Small intestine (tissue), 7 donors: ENCODE measurements at regions not wholly inside any gene's neighbourhood (a gene's known extent, or its start where the extent isn't known, plus 50 kb on each side); places are given as distances from the start of the nearest gene placed in this dataset.

ENCODE experiments used
- DNase-seq, 2 donors: peaks; one replicate each; pipeline versions ENCODE4 v3.0.0 to v3.0.0-alpha.2; 2013
- FAIRE-seq: peaks from 2 replicates; lab custom pipeline; 2012; peaks lifted over from hg19 to GRCh38; lab: Jason Lieb, UNC
- H3K27ac ChIP-seq, 3 donors: one replicate each; pipeline ENCODE4 v1.5.1; 2013; ENCODE audit warnings: low read length in 2 of 3, mild to moderate bottlenecking in 2 of 3, control low read depth in 1 of 3, inconsistent platforms in 1 of 3, low read depth in 1 of 3, moderate library complexity in 1 of 3
- H3K27me3 ChIP-seq, 3 donors: one replicate each; pipeline ENCODE4 v1.6.1; 2013; ENCODE audit warnings: low read length in 3 of 3, inconsistent platforms in 1 of 3; ENCODE audit not compliant: control insufficient read depth in 3 of 3, insufficient read depth in 3 of 3
- H3K36me3 ChIP-seq, 3 donors: one replicate each; pipeline ENCODE4 v1.6.1; 2013; ENCODE audit warnings: low read length in 3 of 3, inconsistent platforms in 1 of 3, low read depth in 1 of 3, mild to moderate bottlenecking in 1 of 3, moderate library complexity in 1 of 3; ENCODE audit not compliant: control insufficient read depth in 3 of 3, insufficient read depth in 2 of 3
- H3K4me1 ChIP-seq, 3 donors: one replicate each; pipeline ENCODE4 v1.6.1; 2013; ENCODE audit warnings: low read length in 2 of 3, inconsistent platforms in 1 of 3, low read depth in 1 of 3, mild to moderate bottlenecking in 1 of 3, moderate library complexity in 1 of 3; ENCODE audit not compliant: control insufficient read depth in 3 of 3, insufficient read depth in 2 of 3
- H3K4me3 ChIP-seq, 3 donors: one replicate each; pipeline ENCODE4 v1.5.1; 2013; ENCODE audit warnings: low read length in 3 of 3, control low read depth in 1 of 3, inconsistent platforms in 1 of 3, low read depth in 1 of 3, mild to moderate bottlenecking in 1 of 3, moderate library complexity in 1 of 3
- H3K9me3 ChIP-seq, 2 donors: one replicate each; pipeline ENCODE4 v1.6.1; 2013; ENCODE audit warnings: low read depth in 1 of 2, low read length in 1 of 2; ENCODE audit not compliant: control insufficient read depth in 2 of 2, insufficient read depth in 1 of 2
- WGBS, 3 donors: extraction: QIAGEN DNeasy Blood & Tissue Kit; methylation state at CpG; one replicate each; pipeline ENCODE4 v1.1.7; 2013; 5-methylcytosine and 5-hydroxymethylcytosine counted together
- donor health status: healthy with polysubstance abuse.
- donor health status: control.
- donor health status: control.
- donor health status: Bipolar disorder and iron deficiency.
- donor health status: healthy.

- 22 to 71% (median 48%) methylated on average over 2 of the region's 2 CpGs for WGBS, 3 donors
- DNase-seq (no peak), FAIRE-seq (no peak)
- no peaks in the 10 kb centered on the region for H3K4me1 ChIP-seq
- no peak overlapping the region for H3K4me3 ChIP-seq
- no peaks in the 10 kb centered on the region for H3K27me3 ChIP-seq
- no peaks in the 10 kb centered on the region for H3K36me3 ChIP-seq
- H3K27ac ChIP-seq, result no peak overlapping the region
- peaks cover 0 to 4% of the 10 kb centered on the region in 2 donors for H3K9me3 ChIP-seq
Observed at GRCh38 chr1:167145965-167146364, 52.1 kb downstream of the STYXL2 start.

DNA sequence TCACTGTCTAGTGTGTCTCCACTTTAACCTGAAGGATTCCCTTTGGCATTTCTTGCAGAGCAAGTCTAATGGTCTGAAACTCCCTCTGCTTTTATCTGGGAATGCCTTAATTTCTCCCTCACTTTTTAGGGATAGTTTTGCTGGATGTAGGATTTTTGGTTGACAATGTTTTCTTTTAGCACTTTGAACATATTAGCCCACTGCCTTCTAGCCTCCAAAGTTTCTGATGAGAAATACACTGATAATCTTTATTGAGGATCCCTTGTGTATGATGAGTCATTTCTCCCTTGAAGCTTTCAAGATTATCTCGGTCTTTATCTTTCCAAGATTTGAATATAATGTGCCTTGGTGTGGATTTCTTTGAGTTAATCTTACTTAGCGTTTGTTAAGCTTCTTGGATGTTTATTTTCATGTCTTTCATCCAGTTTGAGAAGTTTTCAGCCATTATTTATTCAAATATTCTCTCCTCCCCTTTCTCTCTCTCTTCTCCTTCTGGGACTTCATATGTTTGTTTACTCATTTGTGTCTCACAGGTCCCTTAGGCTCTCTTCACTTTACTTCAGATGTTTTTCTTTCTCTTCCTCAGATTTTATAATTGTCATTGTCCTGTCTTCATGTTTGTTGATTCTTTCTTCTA lies 53.1 kb downstream of the STYXL2 start:
- DNase-seq (no peak), FAIRE-seq (no peak)
- 24 to 80% (median 40%) methylated on average over 2 of the region's 2 CpGs for WGBS, 3 donors
- Histone ChIP-seq H3K4me3 (no peak overlapping the region), H3K27ac (no peak overlapping the region), H3K36me3 (no peaks in the 10 kb centered on the region), H3K4me1 (no peaks in the 10 kb centered on the region), H3K9me3 (peaks cover 0 to 4% of the 10 kb centered on the region in 2 donors), H3K27me3 (no peaks in the 10 kb centered on the region)

DNA sequence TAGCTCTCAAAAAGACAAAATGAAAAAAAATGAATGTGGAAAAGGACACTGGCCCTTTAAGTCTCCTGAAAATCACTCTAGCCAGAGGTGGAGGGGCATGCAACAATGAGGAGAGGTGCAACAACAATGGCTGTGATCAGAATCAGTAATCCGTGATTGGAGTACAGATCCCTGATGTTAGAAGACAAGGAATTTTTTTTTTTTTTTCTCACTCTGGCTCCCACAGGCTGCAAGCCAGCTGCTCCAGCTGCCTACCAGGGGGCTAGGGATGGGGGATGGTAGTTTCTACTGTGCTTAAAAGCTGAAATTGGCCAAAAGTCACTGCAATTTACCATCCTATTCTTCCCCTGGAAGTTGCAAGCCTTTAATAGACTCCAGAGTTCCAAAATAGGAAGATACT lies 54.5 kb downstream of the STYXL2 start:
- no peaks in the 10 kb centered on the region for H3K4me1 ChIP-seq
- no peaks in the 10 kb centered on the region for H3K36me3 ChIP-seq
- 43 to 71% (median 50%) methylated on average over 1 of the region's 1 CpG for WGBS, 3 donors
- no peak for DNase-seq
- H3K27me3 ChIP-seq, result no peaks in the 10 kb centered on the region
- no peak for FAIRE-seq
- no peak overlapping the region for H3K4me3 ChIP-seq
- H3K27ac ChIP-seq, result no peak overlapping the region
- peaks cover 0 to 4% of the 10 kb centered on the region in 2 donors for H3K9me3 ChIP-seq

GRCh38 chr1:167149793-167150491 lies 56.1 kb downstream of the STYXL2 start:
- Histone ChIP-seq H3K27me3 (no peaks in the 10 kb centered on the region), H3K4me1 (no peaks in the 10 kb centered on the region), H3K9me3 (peaks cover 0 to 4% of the 10 kb centered on the region in 2 donors), H3K27ac (no peak overlapping the region), H3K36me3 (no peaks in the 10 kb centered on the region), H3K4me3 (no peak overlapping the region)
- DNase-seq, result no peak
- 58 to 81% (median 73%) methylated on average over 4 of the region's 4 CpGs for WGBS, 3 donors
- FAIRE-seq, result no peak

- WGBS, 3 donors, result 91 to 93% (median 91%) methylated on average over 2 of the region's 2 CpGs
- H3K27ac ChIP-seq, result no peak overlapping the region
- H3K4me1 ChIP-seq, result no peaks in the 10 kb centered on the region
- no peak overlapping the region for H3K4me3 ChIP-seq
- H3K27me3 ChIP-seq, result no peaks in the 10 kb centered on the region
- H3K9me3 ChIP-seq, result peaks cover 0 to 4% of the 10 kb centered on the region in 2 donors
- FAIRE-seq (no peak), DNase-seq (no peak)
- no peaks in the 10 kb centered on the region for H3K36me3 ChIP-seq
Observed at GRCh38 chr1:167150492-167150833, 56.6 kb downstream of the STYXL2 start.

- Histone ChIP-seq H3K4me3 (no peak overlapping the region), H3K27me3 (no peaks in the 10 kb centered on the region), H3K36me3 (no peaks in the 10 kb centered on the region), H3K4me1 (no peaks in the 10 kb centered on the region), H3K27ac (no peak overlapping the region), H3K9me3 (peaks cover 0 to 4% of the 10 kb centered on the region in 2 donors)
- DNase-seq (no peak), FAIRE-seq (no peak)
- WGBS, 3 donors, result 65 to 69% (median 66%) methylated on average over 6 of the region's 6 CpGs
Observed at GRCh38 chr1:167152192-167152876, 58.5 kb downstream of the STYXL2 start.

- FAIRE-seq (no peak), DNase-seq (no peak)
- Histone ChIP-seq H3K4me3 (no peak overlapping the region), H3K4me1 (no peaks in the 10 kb centered on the region), H3K27me3 (no peaks in the 10 kb centered on the region), H3K9me3 (peaks cover 0 to 2% of the 10 kb centered on the region in 2 donors), H3K27ac (no peak overlapping the region), H3K36me3 (no peaks in the 10 kb centered on the region)
- 75 to 92% (median 89%) methylated on average over 4 of the region's 4 CpGs for WGBS, 3 donors
Observed at GRCh38 chr1:167156466-167156865, 62.6 kb downstream of the STYXL2 start.

DNA sequence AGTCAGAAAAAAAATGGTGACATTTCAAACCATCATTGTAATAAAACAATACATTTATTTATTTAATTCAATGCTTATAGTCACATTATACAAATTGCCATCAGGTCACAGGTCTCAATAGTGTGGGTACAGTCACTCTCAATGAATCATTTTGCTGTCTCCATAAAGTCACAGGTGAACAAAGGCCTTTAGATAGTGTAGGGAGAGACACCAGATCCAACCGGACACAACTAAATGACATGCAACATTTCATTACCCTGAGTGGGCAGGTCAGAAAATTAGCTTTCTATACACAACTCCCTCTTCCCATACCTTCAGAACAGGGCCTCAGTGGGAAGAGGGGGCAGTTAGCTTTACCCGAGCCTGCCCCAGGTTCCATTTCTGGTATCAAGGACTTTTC lies 63.2 kb downstream of the STYXL2 start:
- Histone ChIP-seq H3K27me3 (no peaks in the 10 kb centered on the region), H3K9me3 (peaks cover 0 to 2% of the 10 kb centered on the region in 2 donors), H3K4me1 (no peaks in the 10 kb centered on the region), H3K27ac (no peak overlapping the region), H3K4me3 (no peak overlapping the region), H3K36me3 (no peaks in the 10 kb centered on the region)
- DNase-seq (no peak), FAIRE-seq (no peak)
- WGBS, 3 donors, result 67 to 88% (median 83%) methylated on average over 2 of the region's 2 CpGs
